Sciatic nerve (tissue), 2 donors: ENCODE measurements at regions not wholly inside any gene's neighbourhood (a gene's known extent, or its start where the extent isn't known, plus 50 kb on each side); places are given as distances from the start of the nearest gene placed in this dataset.

Source experiments
- ATAC-seq: fragments of 200-7000 bp; cut with Tn5 transposase; one replicate; pipeline ENCODE4 v1.9.1; 2020; ENCODE audit warnings: mild to moderate bottlenecking, moderate library complexity
- DNase-seq: peaks from one replicate; pipeline ENCODE4 v3.0.0-alpha.2; 2020; ENCODE audit warnings: low spot score
- intact Hi-C: fragments of 100-400 bp; cut with DNase I; formaldehyde crosslinking; loops from one replicate; pipeline ENCODE4 v1.14.2; 2022
- donor health status: DM: no; HTN: no; CAD: no.
- donor health status: DM: no; HTN: no; CAD: no.

GRCh38 chr4:111639876-111640275 is 505.4 kb upstream of the FAM241A start:
- intact Hi-C loops, result loop anchor here (10.0 kb wide), 1 partner anchor 215 kb away; no protein-coding TSS in a partner anchor
- DNase-seq (no peak), ATAC-seq (no peak)

DNA sequence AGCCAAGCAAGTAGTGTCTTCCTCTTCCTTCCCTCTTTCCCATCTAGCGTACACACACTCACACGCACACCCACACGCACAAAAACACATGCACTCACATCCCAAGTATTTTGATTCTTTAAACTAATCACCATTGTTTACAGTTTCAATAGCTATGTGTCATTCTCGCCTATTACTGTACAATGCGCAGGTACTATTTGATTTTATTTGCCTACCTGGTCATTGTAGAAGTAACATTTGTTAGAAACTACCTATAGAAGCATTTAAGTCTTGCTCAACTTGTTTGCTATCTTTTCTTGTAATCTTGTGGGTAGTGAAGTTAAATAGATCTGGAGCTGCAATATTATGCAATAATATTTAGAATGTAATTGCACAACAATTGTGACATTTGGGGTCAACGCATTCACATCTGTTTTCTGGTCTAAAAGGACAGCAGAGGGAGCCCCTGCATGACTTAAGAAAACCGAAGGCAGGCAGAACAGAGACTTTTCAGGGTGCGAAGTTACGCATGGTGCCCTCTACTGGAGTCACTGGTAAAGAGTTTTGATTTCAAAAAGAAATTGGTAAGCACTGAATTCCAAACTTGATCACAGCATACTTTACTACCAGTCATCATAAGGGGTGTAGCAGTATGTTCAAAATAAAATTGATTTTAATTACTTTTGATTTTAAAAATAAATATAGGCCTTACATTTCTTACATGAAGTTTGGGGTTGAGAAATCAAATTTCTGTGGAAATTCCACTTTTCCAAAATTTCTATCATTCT is 503.3 kb upstream of the FAM241A start:
- intact Hi-C loops, result loop anchor here (10.0 kb wide), 1 partner anchor 213 kb away; no protein-coding TSS in a partner anchor
- ATAC-seq (peak; percentile 86), DNase-seq (peak; percentile 59)

DNA sequence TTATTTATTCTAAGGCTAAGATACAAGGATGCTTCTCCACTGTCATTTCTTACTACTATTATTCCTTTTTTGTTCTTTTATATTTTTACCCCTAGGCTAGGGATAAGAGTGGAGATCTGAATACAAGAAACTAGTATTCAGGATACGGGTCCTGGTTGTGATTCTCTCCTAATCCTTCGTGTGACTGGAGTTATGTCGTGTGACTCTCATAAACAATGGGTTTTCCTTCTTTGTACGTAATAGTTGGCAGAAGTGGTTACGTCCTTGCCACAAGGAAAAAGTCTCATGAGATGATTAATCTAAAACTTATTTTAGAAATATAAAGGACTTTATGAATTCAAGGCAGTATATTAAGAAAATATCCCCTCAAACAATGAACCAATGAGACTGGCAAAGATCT is 497.2 kb upstream of the FAM241A start:
- ATAC-seq (no peak), DNase-seq (no peak)
- intact Hi-C loops, result loop anchor here (10.0 kb wide), 1 partner anchor 207 kb away; no protein-coding TSS in a partner anchor

DNA sequence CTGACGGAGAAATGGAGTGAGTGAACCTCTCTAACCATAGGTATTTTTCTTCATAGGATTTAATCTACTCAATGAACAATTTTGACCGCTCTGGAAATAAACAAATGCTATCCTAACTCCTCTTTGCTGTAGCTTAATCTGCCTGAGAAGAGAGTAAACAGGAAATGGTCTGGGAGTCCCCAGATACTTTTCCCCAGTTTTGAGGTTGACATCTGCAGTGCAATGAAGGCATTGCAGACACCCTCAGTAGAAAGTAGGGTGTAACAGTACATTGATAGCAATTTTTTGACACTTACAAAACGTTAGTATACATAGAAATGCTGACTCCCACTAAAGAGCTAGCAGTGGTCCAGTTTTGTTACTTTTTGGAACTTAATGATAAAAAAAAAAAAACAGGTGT is 495.9 kb upstream of the FAM241A start:
- intact Hi-C loops, result loop anchor here (10.0 kb wide), 1 partner anchor 205 kb away; no protein-coding TSS in a partner anchor
- DNase-seq (no peak), ATAC-seq (no peak)

DNA sequence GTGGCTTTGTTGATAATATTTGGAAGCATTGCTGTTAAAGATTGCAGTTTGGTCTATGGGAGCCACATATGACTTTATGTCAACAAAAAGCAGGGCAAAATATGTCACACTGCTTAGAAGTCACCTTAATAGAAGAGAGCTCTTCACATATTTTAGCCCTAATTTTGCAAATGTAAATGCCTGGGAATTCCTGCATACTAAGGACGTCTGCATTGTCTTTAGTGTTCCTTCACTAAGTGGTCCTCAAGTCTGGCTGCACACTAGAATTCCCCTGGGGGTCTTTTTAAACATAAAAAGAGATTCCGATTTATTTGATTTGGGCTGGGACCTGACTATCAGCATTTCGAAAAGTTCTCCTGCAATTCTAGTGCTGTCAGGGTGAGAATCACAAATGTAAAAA is 495.1 kb upstream of the FAM241A start:
- intact Hi-C loops, result no loop called here
- DNase-seq, result no peak
- no peak for ATAC-seq

- DNase-seq (no peak), ATAC-seq (no peak)
- intact Hi-C loops, result no loop called here
These were observed 494.6 kb upstream of the FAM241A start for GRCh38 chr4:111650674-111651086.

DNA sequence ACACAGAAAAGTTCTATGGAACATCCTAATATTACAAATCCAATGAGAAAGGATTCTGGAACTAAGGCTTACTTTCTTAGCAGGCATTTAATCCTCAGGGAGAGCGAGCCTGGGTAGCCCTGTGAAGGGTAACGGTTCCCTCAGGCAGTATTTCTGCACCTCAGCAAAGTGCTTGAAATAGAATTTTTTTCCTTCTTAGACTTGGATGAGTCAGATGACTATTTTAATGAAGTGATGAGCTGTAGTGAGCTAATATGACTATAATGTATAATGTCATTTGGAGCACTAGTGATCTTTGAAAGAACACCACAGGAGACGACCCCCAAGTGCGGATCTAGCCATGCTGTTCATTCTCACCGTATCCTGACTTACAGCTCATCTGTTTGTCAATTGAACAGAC is 493.0 kb upstream of the FAM241A start:
- DNase-seq (no peak), ATAC-seq (no peak)
- intact Hi-C loops, result no loop called here

DNA sequence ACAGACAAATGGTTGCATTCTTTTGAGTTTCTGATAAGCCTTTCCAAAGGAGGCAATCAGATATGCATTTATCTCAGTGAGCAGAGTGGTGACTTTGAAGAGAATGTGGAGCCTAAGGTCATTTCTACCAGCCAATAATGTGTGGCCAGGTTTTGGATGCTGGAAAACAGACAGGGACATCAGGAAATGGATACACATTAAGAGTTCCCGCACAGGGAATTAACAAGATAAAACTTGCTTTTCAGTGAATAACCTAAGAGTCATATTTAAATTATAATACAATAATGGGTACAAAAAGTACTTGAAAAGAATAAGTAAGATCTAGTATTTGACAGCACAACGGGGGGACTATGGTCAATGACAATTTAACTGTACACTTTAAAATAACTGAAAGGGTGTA is 492.3 kb upstream of the FAM241A start:
- ATAC-seq (no peak), DNase-seq (no peak)
- intact Hi-C loops, result no loop called here

GRCh38 chr4:111662496-111662895 is 482.8 kb upstream of the FAM241A start:
- DNase-seq (no peak), ATAC-seq (no peak)
- intact Hi-C loops, result no loop called here

GRCh38 chr4:111664308-111664945 is 480.8 kb upstream of the FAM241A start:
- DNase-seq (no peak), ATAC-seq (no peak)
- intact Hi-C loops, result no loop called here

DNA sequence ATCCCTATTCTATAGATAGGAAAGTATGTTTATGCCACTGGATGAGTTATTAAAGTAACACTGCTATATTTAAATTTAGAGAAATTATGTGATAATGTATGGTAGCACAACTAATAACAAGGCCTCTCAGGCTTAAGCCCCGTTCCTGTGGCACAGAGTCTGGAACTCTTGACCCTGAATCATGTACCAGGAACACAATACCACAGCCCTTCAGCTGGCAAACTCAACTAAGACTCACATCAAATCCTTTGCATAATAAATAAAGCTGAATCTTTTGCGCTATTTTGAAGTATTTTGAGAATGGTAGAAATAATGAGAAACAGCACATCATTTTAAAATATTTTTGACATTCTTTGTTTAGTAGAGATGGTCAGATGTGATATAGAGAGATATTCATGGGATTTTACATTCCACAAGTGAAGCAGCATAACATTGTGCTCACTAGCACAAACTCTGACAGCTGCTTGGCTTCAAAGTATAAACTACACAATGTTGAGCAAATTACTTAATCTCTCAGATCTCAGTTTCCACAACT is 478.4 kb upstream of the FAM241A start:
- ATAC-seq (no peak), DNase-seq (no peak)
- intact Hi-C loops, result no loop called here

DNA sequence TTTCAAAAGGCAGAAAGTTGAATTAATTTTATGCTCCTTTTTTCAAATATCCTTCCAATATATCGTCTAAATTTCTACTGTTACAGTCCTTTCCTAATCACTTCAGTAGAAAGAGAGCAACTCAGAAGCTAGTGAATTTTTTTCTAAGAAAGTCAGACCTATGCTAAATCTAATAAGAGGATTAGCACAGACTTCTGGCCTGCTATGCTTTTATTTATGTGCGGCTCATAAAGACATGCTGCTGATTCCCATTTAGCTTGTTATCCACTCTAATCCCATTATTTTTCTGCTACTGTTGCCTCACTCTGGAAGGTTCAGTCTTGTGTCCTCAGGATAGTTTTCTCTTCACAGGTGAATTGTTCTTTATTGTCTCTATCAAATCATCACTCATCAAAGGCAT is 473.5 kb upstream of the FAM241A start:
- DNase-seq (no peak), ATAC-seq (no peak)
- intact Hi-C loops, result no loop called here

DNA sequence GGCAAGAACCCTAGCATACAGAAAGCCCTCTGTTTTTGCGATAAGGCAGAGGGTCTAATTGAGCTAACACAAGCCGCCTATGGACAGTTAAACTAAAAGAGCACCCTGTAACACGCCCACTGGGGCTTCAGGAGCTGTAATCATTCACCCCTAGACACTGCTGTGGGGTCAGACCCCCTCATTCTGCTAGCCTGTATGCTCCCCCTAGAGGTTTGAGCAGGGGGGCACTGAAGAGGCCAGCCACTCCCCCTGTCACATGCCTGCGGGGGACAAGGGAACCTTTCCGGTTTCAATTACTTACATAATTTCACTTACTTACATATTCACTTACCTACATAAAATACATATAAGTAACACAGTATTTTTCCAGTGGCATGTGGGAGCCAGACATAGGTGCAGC is 469.5 kb upstream of the FAM241A start:
- DNase-seq, result no peak
- intact Hi-C loops, result no loop called here
- no peak for ATAC-seq

- ATAC-seq, result no peak
- no peak for DNase-seq
- intact Hi-C loops, result no loop called here
These were observed 468.7 kb upstream of the FAM241A start for GRCh38 chr4:111676533-111676932.

DNA sequence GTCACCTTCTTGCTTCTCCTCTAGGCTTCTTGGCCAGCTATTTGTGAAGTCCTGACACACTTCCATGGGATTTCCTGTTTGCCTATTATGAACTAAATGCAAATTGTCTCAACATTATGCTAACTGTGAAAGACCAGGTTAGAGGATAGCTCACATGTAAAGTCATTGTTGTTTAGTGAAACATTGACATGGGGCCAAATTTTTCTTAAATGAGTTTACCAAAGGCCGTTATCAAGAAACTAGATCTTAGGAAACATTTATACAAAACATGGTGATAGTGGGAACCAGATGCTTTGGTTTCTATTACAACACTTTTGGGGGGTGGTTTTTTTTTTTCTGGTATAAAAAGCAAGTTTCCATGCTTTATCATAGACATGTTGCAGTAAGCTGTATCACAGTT is 466.8 kb upstream of the FAM241A start:
- no peak for ATAC-seq
- intact Hi-C loops, result no loop called here
- DNase-seq, result no peak

DNA sequence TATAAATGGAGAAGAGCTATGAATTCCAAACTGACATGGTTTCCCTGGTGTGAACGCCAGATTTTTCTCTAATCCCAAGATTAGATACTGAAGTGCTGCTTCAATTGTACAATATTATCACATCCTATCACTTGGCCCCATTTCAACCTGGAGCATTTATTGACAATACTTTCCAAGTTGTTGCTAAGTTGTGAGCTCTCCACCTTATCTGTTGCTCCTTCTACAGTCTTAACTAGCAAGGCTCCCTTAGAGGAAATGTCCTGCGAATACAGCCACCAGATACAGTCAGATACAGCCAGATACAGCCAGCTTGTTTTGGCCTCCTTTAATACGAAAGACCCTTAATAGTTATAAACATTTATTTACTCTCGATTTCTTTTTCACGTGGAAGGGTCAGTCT is 466.3 kb upstream of the FAM241A start:
- DNase-seq (no peak), ATAC-seq (no peak)
- intact Hi-C loops, result no loop called here

DNA sequence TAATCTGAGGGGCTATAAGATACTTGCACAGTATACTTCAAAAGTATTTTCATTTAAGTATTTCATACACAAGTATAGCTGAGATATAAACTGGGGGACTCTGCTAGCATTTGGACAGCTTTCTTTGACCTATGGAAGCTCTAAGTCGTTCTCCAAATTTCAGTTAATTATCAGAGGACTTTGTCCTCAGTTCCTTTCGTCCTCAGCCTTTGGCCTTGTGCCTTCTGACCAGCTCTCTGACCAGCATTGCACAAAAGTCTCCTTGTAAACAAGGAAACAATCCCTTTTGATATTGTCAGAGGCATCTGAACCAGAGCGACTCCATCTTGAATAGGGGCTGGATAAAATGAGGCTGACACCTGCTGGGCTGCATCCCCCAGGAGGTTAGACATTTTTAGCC is 464.0 kb upstream of the FAM241A start:
- ATAC-seq (no peak), DNase-seq (no peak)
- intact Hi-C loops, result no loop called here

- ATAC-seq (no peak), DNase-seq (no peak)
- intact Hi-C loops, result no loop called here
These were observed 463.5 kb upstream of the FAM241A start for GRCh38 chr4:111681751-111682150.

- DNase-seq, result no peak
- ATAC-seq, result no peak
- intact Hi-C loops, result no loop called here
These were observed 460.0 kb upstream of the FAM241A start for GRCh38 chr4:111685205-111685604.

GRCh38 chr4:111689214-111689613 is 456.0 kb upstream of the FAM241A start:
- no peak for DNase-seq
- intact Hi-C loops, result no loop called here
- ATAC-seq, result peak; percentile 80
